Activated CD4-positive, CD25-positive, alpha-beta regulatory T cell treated with anti-CD3 and anti-CD28 coated beads, Interleukin-2, amount 50 U/mL, for 24 hours (primary cell): ENCODE measurements at regions not wholly inside any gene's neighbourhood (a gene's known extent, or its start where the extent isn't known, plus 50 kb on each side); places are given as distances from the start of the nearest gene placed in this dataset.
"Not testable (repeated sequence)": the region's sequence is repeated elsewhere in the genome, so short reads cannot be mapped to it uniquely, and the experiment has no call there.

ENCODE experiments used
- ATAC-seq, 2 donors: fragments of 150-1000 bp; cut with Tn5 transposase; one replicate each; pipeline ENCODE4 v1.10.0; 2021; ENCODE audit warnings: mild to moderate bottlenecking in 1 of 2, moderate library complexity in 1 of 2

DNA sequence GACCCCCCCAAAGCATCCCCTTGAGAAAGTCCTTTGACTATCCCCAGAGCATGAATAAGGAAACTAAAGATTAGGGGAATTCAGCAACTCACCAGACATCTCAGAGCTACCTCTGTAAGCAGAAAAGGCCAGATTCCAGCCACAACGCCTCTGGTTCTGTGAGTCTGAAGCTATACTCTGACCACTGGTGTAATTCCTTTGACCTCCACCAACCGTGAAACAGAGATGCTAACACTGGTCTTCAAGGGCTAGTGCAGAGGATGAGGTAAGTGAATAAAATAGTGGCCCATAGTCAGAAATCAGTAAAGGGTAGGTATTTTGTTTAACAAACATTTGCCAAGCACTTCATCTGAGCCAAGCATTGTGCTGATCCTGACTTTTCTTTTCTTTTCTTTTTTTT is 353.4 kb downstream of the NPIPA8 start:
- ATAC-seq: no peak

DNA sequence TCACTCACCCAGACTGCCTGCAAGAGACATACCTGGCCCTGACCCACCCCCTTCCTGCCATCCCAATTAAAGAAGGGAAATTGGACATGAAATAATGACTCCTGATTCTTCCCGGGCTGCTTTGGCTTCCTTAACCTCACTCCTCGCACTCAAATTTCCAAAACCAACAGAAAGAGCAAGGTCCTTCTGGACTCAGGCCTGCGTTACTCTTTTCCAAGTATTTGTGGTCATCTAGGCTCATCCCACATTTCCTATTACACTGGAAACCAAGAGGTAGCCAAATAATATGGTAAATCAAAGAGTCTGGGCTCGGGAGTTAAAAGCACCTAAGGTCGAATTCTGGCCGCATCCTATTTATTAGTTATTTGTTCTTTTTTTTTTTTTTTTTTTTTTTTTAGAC is 359.3 kb downstream of the NPIPA8 start:
- ATAC-seq: no peak

DNA sequence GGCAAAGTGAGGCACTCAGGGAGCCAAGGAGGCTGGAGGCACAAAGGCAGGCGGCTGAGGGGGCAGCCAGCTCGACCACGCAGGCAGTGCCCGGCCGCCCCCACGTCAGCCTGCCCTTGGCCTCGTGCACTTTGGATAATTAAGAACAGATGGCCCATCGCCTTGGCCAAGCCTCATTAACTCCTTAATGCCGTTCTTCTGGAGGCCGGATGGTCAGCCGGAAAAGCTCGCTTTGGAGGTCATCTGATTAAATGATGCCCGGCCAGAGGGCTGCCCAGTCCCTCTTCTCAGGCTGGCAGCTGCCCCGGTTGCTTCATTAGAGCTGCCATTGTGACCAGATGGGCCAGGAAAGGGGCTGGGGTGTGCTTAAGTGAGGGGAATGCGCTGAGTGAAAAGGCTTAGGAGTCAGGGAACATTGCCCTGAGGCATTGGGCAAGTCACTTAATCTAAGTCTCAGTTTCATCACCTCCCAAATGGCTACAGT is 364.0 kb downstream of the NPIPA8 start:
- no peak for ATAC-seq

GRCh38 chr16:17970816-17971331 is 365.7 kb downstream of the NPIPA8 start:
- ATAC-seq: no peak

- no peak for ATAC-seq
Observed at GRCh38 chr16:17970157-17970765, 366.3 kb downstream of the NPIPA8 start.

DNA sequence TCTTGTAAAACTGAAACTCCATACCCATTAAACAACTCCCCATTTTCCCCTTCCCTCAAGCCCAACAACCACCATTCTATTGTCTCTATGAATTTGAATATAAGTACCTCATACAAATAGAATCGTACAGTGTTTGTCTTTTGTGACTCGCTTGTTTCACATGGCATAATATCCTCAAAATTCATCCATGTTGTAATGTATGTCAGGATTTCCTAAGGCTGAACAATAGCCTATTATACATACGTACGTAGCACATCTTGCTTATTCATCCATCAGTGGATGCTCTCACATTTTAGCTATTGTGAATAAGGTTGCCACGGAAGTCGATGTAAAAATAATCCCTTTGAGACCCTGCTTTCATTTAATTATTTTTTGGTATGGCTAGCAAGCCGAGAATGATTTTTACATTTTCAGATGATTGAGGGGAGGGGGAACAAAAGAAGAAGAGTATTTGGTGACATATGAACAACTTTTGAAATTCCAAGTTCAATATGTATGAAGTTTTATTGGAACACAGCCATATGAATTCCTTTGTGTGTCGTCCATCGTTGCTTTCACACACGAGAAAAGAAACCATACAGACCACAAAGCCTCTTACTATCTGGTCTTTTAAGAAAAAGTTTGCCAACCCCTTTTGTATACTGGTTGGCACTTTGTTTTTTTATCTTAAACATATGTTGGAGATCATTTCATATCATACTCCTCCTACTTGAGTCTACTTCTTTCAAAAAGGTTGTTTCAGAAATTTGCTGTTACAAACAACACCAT is 371.2 kb downstream of the NPIPA8 start:
- ATAC-seq: no peak

DNA sequence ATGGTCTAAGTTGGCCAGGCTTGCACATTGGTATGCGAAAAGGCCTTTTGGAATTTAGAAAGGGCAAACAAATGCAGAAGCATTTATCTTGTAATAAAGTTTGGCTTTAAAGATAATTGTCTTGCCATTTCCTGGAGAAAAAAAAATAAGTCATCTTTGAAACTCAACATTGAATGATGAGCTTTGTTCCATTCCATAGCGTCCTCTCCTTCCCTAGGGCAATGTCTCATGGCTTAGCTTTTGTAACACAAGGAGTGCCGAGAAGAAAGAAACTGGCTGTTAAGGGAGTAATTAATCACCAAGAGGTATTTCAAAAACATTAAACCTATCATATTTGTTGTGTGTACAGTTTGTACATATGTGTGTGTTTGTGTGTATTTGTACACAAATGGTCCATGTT is 372.3 kb downstream of the NPIPA8 start:
- ATAC-seq: no peak

DNA sequence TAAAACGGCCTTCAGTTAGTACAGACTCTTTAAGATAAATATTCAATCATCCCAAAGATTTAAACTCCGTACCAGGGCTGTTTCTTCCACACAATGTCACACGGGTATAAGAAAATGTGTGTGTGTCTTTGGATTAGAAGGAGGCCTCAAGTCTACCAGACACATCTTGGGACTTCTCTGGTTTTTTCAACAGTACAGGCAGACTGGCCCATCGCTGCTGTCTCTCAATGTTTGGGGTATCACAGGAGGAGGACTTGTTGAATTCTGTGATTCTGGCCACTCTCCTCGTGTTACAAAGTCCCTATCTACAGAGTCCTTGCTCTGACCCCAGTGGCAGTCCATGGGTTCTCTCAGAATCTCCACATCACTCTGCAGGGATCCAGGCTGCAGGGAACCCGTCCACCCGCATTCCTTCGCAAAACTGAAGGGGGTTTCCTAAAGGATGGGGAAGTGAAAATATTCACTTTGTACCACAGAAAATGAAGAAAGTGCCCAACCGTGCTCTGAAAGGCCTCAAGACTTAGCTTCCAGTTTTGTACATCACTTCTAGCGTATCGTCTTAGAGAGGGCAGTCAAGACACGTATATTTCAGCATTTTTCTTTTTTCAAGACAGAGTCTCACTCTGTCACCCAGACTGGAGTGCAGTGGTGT is 373.2 kb downstream of the NPIPA8 start:
- no peak for ATAC-seq

DNA sequence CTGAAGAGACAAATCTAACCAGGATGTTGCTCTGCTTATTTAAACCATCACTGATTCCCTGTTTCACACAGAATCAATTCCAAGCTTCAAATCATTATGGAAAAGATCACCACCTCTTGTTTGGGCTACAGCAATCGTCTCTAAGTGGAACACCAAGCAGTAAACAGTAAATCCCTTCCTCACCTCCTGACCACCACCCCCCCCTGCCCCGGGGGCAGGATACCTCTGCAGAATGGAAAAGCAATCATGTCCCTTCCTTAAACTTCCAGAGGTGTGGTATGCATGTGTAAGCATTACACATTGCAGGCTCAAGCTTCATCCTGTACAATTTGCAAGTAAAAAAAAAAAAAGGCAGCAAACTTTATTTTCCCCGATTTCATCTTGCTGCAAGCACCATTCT is 373.8 kb downstream of the NPIPA8 start:
- no peak for ATAC-seq

DNA sequence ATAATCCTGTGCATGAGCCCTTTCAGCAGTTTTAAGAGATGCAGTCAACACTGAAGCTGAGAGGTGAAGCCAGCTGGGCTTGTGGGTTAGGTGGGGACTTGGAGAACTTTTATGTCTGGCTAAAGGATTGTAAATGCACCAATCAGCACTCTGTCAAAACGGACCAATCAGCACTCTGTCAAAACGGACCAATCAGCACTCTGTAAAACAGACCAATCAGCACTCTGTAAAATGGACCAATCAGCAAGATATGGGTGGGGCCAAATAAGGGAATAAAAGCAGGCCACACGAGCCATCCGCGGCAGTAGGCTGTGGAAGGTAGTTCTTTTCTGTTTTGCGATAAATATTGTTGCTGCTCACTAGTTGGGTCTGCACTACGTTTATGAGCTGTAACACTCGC is 374.7 kb downstream of the NPIPA8 start:
- not testable (repeated sequence) for ATAC-seq

GRCh38 chr16:17951378-17951777 is 385.2 kb downstream of the NPIPA8 start:
- no peak for ATAC-seq

DNA sequence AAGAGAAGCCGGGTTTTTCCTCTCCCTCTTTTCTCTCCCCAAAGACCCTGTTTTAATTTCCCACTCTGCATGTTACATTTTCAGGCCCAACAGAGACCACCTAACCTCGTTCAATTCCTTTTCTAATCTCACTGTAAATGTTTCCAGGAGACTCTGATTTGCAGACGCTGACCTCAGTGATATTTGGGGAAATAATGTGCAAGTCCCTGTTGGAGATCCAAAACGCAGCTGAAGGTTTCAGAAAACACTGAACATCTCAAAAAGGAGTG is 386.6 kb downstream of the NPIPA8 start:
- ATAC-seq: no peak

DNA sequence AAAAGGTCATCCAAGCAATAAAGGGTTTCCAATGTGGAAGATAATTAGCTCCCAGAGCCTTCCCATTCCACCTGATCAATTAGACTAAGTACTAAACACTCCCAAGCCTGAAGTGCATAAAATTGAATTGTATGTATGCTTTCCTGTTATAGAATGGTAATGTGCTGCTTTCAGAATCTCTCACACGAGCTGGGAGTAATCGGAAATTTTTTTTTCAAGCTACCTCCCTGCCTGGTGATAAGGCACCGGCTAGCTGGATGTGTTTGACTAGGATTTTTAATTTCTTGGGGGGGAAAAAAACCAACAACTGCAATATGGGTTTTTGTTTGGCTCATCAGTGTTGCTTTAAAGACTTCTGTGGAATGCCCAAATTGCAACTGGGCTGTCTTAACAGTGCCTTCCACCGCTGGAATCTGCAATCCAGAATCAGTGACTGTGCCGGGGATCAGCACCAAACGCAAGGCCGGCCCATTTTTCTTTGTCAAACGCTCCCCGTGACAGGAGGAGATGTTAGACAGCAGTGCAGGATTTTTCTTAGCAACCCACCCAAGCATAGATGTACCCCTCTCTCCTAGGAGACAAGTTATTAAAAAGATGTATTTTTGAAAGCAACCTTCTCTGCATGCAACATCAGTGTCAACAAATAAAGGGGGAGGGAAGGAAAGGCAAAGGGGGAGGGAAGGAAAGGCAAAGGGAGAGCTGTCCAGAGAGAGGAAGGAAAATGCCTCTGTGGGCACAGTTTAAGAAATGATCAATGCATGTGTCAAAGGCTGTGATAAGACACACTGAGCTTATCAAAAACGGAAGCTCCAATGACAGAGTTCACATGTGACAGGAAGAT is 387.2 kb downstream of the NPIPA8 start:
- ATAC-seq: no peak

GRCh38 chr16:17947637-17948036 is 388.9 kb downstream of the NPIPA8 start:
- no peak for ATAC-seq

GRCh38 chr16:17947165-17947564 is 389.4 kb downstream of the NPIPA8 start:
- ATAC-seq: no peak

GRCh38 chr16:17945080-17945601 is 391.4 kb downstream of the NPIPA8 start:
- no peak for ATAC-seq

DNA sequence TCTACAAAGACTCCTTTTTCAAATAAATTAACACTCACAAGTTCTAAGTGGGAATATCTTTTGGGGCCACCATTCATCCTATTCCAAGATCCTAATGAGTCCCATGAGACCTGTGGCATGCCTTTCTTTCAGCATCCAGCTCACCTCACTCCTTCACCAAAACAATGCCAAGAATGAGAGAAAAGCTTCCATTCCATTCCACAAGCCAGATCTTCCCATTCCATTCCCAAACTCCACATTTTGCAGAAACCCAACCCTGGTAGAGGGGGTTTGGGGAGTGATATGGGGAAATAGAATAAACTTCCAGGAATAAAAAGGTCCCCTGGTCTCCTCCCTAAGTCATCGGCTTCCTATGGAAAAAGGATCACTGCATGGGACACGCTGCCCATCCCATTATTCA is 392.2 kb downstream of the NPIPA8 start:
- no peak for ATAC-seq

- no peak for ATAC-seq
Observed at GRCh38 chr16:17942067-17942466, 394.5 kb downstream of the NPIPA8 start.

DNA sequence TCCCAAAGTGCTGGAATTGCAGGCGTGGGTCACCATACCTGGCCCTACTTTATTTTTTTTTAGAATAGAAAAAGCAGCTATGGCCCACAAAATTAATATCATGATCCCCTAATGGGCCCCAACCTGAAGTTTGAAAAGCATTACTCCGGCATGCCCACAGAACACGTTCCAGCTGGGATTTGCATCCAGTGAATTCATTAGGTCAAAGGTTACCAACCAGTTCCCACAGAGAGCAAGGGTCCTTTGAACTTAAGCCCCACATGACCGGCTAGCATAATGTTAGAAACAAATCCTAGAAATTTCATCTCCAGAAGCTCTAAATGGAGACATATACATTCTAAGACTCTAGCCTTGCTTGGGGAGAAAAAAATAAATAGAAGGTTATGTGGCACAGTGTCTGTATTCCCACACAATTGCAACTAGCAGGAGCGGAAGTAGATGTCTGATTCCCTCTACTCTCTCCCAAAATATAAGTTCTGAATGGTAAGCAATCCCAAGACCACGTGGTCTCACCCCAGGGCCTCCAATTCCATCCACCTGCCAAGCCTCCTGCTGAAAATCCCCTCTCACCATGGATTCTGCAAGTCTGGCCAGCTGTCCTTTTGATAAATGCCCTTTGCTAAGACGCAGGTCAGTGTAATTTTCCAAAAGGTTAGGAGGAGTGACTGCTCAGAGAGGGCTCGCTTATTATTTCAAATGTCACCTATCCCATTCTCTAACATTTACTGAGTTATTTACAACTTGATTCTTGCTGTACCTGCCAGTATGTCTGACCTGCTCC is 395.8 kb downstream of the NPIPA8 start:
- ATAC-seq: no peak

DNA sequence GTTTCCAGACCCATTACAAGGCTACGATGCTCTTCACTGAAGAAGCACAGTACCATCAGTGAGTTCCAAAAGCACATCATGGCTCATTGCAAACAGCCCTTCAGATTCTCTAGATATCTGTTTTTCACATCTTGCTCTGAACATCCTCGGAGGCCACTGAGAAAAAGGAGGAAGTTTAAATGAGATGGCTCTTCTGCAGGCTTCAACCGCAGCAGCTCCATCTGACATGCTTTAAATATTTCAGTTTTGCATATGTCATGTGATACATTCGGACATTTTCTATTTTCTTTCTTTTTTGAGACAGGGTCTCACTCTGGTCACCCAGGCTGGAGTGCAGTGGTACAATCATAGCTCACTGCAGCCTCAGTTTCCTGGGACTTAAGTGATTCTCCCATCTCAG is 396.8 kb downstream of the NPIPA8 start:
- no peak for ATAC-seq

DNA sequence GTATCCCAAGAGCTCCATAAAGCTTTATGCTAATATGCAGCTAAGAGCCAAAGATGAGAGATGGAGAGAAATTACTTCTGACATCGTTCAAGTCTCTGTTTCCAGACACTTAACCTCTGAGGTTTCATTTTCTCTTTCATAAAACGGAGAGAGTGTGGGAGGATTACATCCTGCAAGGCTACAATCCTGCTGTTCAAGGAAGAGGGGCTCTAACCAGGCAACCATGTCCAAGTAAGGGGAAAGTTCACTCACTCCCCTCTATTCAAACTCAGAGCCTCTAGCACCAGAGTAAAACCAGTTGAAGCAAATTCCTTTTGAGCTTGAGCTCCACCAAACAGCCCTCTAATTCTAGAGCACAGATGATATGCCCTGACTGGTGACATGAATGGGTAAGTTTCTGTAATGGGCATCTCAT is 397.4 kb downstream of the NPIPA8 start:
- ATAC-seq: no peak

DNA sequence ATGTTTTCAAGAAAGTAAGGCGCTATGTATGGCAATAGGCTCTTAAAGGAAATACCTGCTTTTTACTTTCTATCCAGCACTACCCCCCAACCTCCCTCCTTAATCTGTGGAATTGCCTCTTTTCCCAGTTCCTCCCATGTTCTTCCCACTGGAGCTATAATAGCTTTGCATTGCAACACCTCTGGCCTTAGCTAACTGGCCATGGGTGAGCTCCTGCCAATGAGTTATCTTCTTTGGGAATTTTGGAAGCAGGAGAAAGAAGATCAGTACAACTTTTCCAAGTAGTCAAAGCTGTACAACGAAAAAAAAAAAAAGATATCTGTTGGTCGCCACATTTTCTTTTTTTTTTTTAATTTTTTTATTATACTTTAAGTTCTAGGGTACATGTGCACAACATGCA is 398.0 kb downstream of the NPIPA8 start:
- no peak for ATAC-seq
